ENCODE measurements at regions not wholly inside any gene's neighbourhood (a gene's known extent, or its start where the extent isn't known, plus 50 kb on each side); places are given as distances from the start of the nearest gene placed in this dataset.

DNA sequence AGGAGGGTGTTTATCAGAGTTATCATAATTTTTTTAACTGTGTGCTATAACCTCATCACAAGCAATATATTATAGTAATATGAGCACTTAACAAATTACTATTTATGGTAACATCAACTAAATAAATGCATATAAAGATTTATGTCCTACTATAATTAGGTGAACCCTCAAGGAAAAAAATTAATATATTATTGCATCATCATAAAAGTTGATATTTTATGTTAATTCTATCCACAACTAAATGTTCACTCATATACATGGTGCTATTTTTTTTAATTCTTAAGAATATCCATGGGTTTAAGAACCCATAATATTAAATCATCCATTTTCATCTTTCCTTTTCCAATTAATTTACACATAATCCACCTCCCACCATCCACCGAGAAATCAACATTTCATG is 506.0 kb upstream of the USP15 start:
- 95% methylated on average over 1 of the region's 1 CpG for whole genome bisulfite sequencing
- TF ChIP-seq SP1 (IDR thresholded peaks at IDR 0.05) = no peak
- TF ChIP-seq, protein P1, sequence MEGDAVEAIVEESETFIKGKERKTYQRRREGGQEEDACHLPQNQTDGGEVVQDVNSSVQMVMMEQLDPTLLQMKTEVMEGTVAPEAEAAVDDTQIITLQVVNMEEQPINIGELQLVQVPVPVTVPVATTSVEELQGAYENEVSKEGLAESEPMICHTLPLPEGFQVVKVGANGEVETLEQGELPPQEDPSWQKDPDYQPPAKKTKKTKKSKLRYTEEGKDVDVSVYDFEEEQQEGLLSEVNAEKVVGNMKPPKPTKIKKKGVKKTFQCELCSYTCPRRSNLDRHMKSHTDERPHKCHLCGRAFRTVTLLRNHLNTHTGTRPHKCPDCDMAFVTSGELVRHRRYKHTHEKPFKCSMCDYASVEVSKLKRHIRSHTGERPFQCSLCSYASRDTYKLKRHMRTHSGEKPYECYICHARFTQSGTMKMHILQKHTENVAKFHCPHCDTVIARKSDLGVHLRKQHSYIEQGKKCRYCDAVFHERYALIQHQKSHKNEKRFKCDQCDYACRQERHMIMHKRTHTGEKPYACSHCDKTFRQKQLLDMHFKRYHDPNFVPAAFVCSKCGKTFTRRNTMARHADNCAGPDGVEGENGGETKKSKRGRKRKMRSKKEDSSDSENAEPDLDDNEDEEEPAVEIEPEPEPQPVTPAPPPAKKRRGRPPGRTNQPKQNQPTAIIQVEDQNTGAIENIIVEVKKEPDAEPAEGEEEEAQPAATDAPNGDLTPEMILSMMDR (IDR thresholded peaks at IDR 0.05; ENCODE audit: low read depth, low read length, missing input control) = no peak
- TF ChIP-seq RAD21 (IDR thresholded peaks at IDR 0.05) = no peak
- no peak for TF ChIP-seq YY1 (IDR thresholded peaks at IDR 0.05)
- no peak for TF ChIP-seq HNF4A (conservative IDR thresholded peaks at IDR 0.05)
- no peak for TF ChIP-seq TAF1 (conservative IDR thresholded peaks at IDR 0.05)
- TF ChIP-seq NR2F2 (IDR thresholded peaks at IDR 0.05) = no peak
- TF ChIP-seq FOXA1 (IDR thresholded peaks at IDR 0.05) = no peak
- TF ChIP-seq, protein P2, sequence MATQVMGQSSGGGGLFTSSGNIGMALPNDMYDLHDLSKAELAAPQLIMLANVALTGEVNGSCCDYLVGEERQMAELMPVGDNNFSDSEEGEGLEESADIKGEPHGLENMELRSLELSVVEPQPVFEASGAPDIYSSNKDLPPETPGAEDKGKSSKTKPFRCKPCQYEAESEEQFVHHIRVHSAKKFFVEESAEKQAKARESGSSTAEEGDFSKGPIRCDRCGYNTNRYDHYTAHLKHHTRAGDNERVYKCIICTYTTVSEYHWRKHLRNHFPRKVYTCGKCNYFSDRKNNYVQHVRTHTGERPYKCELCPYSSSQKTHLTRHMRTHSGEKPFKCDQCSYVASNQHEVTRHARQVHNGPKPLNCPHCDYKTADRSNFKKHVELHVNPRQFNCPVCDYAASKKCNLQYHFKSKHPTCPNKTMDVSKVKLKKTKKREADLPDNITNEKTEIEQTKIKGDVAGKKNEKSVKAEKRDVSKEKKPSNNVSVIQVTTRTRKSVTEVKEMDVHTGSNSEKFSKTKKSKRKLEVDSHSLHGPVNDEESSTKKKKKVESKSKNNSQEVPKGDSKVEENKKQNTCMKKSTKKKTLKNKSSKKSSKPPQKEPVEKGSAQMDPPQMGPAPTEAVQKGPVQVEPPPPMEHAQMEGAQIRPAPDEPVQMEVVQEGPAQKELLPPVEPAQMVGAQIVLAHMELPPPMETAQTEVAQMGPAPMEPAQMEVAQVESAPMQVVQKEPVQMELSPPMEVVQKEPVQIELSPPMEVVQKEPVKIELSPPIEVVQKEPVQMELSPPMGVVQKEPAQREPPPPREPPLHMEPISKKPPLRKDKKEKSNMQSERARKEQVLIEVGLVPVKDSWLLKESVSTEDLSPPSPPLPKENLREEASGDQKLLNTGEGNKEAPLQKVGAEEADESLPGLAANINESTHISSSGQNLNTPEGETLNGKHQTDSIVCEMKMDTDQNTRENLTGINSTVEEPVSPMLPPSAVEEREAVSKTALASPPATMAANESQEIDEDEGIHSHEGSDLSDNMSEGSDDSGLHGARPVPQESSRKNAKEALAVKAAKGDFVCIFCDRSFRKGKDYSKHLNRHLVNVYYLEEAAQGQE (IDR thresholded peaks at IDR 0.05) = no peak
- TF ChIP-seq, protein P3, sequence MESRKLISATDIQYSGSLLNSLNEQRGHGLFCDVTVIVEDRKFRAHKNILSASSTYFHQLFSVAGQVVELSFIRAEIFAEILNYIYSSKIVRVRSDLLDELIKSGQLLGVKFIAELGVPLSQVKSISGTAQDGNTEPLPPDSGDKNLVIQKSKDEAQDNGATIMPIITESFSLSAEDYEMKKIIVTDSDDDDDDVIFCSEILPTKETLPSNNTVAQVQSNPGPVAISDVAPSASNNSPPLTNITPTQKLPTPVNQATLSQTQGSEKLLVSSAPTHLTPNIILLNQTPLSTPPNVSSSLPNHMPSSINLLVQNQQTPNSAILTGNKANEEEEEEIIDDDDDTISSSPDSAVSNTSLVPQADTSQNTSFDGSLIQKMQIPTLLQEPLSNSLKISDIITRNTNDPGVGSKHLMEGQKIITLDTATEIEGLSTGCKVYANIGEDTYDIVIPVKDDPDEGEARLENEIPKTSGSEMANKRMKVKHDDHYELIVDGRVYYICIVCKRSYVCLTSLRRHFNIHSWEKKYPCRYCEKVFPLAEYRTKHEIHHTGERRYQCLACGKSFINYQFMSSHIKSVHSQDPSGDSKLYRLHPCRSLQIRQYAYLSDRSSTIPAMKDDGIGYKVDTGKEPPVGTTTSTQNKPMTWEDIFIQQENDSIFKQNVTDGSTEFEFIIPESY (IDR thresholded peaks at IDR 0.05) = no peak
- TF ChIP-seq JUND (IDR thresholded peaks at IDR 0.05) = no peak
- no peak for TF ChIP-seq EGR1 (IDR thresholded peaks at IDR 0.05; ENCODE audit: low read depth in 2 of 2)
- TF ChIP-seq ATF3 (IDR thresholded peaks at IDR 0.05) = no peak
- TF ChIP-seq, protein P4, sequence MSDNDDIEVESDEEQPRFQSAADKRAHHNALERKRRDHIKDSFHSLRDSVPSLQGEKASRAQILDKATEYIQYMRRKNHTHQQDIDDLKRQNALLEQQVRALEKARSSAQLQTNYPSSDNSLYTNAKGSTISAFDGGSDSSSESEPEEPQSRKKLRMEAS (IDR thresholded peaks at IDR 0.05) = no peak
- TF ChIP-seq FOXA2 (IDR thresholded peaks at IDR 0.05) = no peak
- no peak for TF ChIP-seq GABPA (IDR thresholded peaks at IDR 0.05 in 1 of 2, conservative IDR thresholded peaks at IDR 0.05 in 1 of 2)
- no peak overlapping the region for H3K27ac ChIP-seq (ENCODE audit: low read depth in 1 of 2, low read length in 2 of 2)
- H3K9me3 ChIP-seq (ENCODE audit: control insufficient read depth in 4 of 4, low read length in 3 of 4) = no peaks in the 10 kb centered on the region
- DNase-seq (ENCODE audit: low spot score) = no peak
- H3K4me3 ChIP-seq (ENCODE audit: low read depth in 1 of 3, low read length in 3 of 3) = no peak overlapping the region
- H3K27me3 ChIP-seq (ENCODE audit: control insufficient read depth in 4 of 4, insufficient read depth in 4 of 4, low read length in 3 of 4) = no peaks in the 10 kb centered on the region
- no peak overlapping the region for H3K9ac ChIP-seq (ENCODE audit: low read depth in 1 of 2, low read length in 2 of 2)
- H3K36me3 ChIP-seq (ENCODE audit: control insufficient read depth in 4 of 4, insufficient read depth in 3 of 4, low read depth in 1 of 4, low read length in 3 of 4) = no peaks in the 10 kb centered on the region
- peaks cover 0 to 9% (median 4%) of the 10 kb centered on the region in 4 donors for H3K4me1 ChIP-seq (ENCODE audit: control insufficient read depth in 4 of 4, insufficient read depth in 4 of 4, low read length in 3 of 4)
